Gastroesophageal sphincter (tissue), 3 donors: ENCODE measurements at regions not wholly inside any gene's neighbourhood (a gene's known extent, or its start where the extent isn't known, plus 50 kb on each side); places are given as distances from the start of the nearest gene placed in this dataset.

Source experiments
- EP300 ChIP-seq: sonication (generic); formaldehyde crosslinking; IDR thresholded peaks from one replicate; pipeline ENCODE4 v1.6.1; 2017; ENCODE audit warnings: antibody characterized with exemption, mild to moderate bottlenecking
- POLR2A ChIP-seq, 2 donors: fragments of 450-650 bp; IDR thresholded peaks; one replicate each; pipeline ENCODE4 v1.6.1; 2017; ENCODE audit warnings: antibody characterized with exemption in 2 of 2, mild to moderate bottlenecking in 2 of 2, moderate library complexity in 1 of 2
- POLR2AphosphoS5 ChIP-seq: sonication (generic); formaldehyde crosslinking; IDR thresholded peaks from one replicate; pipeline ENCODE4 v1.6.1; 2017; ENCODE audit warnings: antibody characterized with exemption
- TF ChIP-seq, protein P1 (sequence below), 4 experiments: fragments of 200-600 bp in 2 of 4; fragments of 450-650 bp in 2 of 4; sonication (generic) in 1 of 4; IDR thresholded peaks; one replicate each; pipeline ENCODE4 v1.5.1; 2017 to 2019; ENCODE audit warnings: antibody characterized with exemption in 4 of 4, mild to moderate bottlenecking in 2 of 4, moderate library complexity in 2 of 4

DNA sequence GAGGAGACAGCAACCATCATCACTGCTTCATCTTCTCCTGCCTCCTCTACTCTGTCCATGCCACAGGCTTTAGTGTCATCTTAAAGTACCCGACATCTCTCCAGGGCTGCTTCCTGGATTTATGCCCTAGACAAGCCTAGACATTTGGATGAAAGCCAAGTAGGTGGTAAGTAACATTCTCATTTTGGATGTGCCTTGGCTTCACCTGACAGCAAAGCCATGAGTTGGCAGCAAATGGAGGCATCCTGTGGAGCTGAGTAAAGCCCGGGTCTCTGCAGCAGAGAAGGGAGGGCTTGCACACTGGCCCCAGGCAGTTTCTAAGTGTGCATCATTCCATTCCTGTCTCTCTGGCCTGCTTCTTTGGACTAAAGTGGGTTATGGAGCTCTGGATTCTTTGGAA, 299.1 kb downstream of the DMAC1 start:
- TF ChIP-seq POLR2A (IDR thresholded peaks at IDR 0.05) (no peak), POLR2AphosphoS5 (no peak), EP300 (no peak)
- TF ChIP-seq, protein P1, sequence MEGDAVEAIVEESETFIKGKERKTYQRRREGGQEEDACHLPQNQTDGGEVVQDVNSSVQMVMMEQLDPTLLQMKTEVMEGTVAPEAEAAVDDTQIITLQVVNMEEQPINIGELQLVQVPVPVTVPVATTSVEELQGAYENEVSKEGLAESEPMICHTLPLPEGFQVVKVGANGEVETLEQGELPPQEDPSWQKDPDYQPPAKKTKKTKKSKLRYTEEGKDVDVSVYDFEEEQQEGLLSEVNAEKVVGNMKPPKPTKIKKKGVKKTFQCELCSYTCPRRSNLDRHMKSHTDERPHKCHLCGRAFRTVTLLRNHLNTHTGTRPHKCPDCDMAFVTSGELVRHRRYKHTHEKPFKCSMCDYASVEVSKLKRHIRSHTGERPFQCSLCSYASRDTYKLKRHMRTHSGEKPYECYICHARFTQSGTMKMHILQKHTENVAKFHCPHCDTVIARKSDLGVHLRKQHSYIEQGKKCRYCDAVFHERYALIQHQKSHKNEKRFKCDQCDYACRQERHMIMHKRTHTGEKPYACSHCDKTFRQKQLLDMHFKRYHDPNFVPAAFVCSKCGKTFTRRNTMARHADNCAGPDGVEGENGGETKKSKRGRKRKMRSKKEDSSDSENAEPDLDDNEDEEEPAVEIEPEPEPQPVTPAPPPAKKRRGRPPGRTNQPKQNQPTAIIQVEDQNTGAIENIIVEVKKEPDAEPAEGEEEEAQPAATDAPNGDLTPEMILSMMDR (IDR thresholded peaks at IDR 0.05), result no peak
